ENCODE measurements at regions not wholly inside any gene's neighbourhood (a gene's known extent, or its start where the extent isn't known, plus 50 kb on each side); places are given as distances from the start of the nearest gene placed in this dataset.

GRCh38 chr2:126378176-126378575, 277.8 kb upstream of the GYPC start:
- peaks cover 4% of the 10 kb centered on the region for H3K4me1 Mint-ChIP-seq
- H3K4me3 Mint-ChIP-seq = no peak overlapping the region
- no peak overlapping the region for H3K27ac Mint-ChIP-seq (ENCODE audit: unreplicated experiment)
- no peak for DNase-seq (ENCODE audit: low read depth, low spot score)
- peaks cover 3% of the 10 kb centered on the region for H3K36me3 Mint-ChIP-seq (ENCODE audit: low read depth)
- H3K27me3 Mint-ChIP-seq (ENCODE audit: low read depth) = no peaks in the 10 kb centered on the region
- H3K9me3 Mint-ChIP-seq = peaks cover 7% of the 10 kb centered on the region
- TF ChIP-seq CTCF (conservative IDR thresholded peaks at IDR 0.05) = no peak

GRCh38 chr2:126381091-126381490, 274.9 kb upstream of the GYPC start:
- no peak overlapping the region for H3K27ac Mint-ChIP-seq (ENCODE audit: unreplicated experiment)
- no peak overlapping the region for H3K4me3 Mint-ChIP-seq
- H3K4me1 Mint-ChIP-seq = peaks cover 4% of the 10 kb centered on the region
- DNase-seq (ENCODE audit: low read depth, low spot score) = no peak
- no peaks in the 10 kb centered on the region for H3K27me3 Mint-ChIP-seq (ENCODE audit: low read depth)
- peaks cover 7% of the 10 kb centered on the region for H3K9me3 Mint-ChIP-seq
- peaks cover 6% of the 10 kb centered on the region for H3K36me3 Mint-ChIP-seq (ENCODE audit: low read depth)
- TF ChIP-seq CTCF (conservative IDR thresholded peaks at IDR 0.05) = no peak

- peaks cover under 1% of the 10 kb centered on the region for H3K4me1 Mint-ChIP-seq
- H3K27me3 Mint-ChIP-seq (ENCODE audit: low read depth) = no peaks in the 10 kb centered on the region
- no peak overlapping the region for H3K27ac Mint-ChIP-seq (ENCODE audit: unreplicated experiment)
- DNase-seq (ENCODE audit: low read depth, low spot score) = no peak
- H3K9me3 Mint-ChIP-seq = peaks cover 15% of the 10 kb centered on the region
- TF ChIP-seq CTCF (conservative IDR thresholded peaks at IDR 0.05) = no peak
- H3K36me3 Mint-ChIP-seq (ENCODE audit: low read depth) = peaks cover 11% of the 10 kb centered on the region
- no peak overlapping the region for H3K4me3 Mint-ChIP-seq
Measured at GRCh38 chr2:126382998-126383397, 273.0 kb upstream of the GYPC start.

DNA sequence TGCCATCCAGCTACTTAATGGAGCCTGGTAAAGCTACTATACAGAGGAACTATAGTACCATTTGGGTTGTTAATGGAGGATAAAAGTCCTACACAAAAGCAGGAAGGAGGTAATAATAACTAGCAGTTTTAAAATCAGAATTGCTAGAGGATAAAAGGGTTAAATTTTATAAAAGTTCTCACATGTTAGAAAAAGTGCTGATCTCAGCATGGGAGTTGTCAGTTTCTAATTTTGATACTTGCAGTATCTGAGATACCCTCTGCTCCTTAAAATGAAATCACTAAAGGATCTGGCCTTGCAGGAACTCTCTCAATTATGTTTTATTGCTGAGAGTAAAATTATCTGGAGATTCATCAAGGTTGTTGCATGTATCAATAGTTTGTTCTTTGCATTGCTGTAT, 272.2 kb upstream of the GYPC start:
- no peak for TF ChIP-seq CTCF (conservative IDR thresholded peaks at IDR 0.05)
- H3K27ac Mint-ChIP-seq (ENCODE audit: unreplicated experiment) = no peak overlapping the region
- peaks cover 19% of the 10 kb centered on the region for H3K9me3 Mint-ChIP-seq
- no peak overlapping the region for H3K4me3 Mint-ChIP-seq
- H3K36me3 Mint-ChIP-seq (ENCODE audit: low read depth) = peaks cover 11% of the 10 kb centered on the region
- H3K27me3 Mint-ChIP-seq (ENCODE audit: low read depth) = no peaks in the 10 kb centered on the region
- no peak for DNase-seq (ENCODE audit: low read depth, low spot score)
- H3K4me1 Mint-ChIP-seq = no peaks in the 10 kb centered on the region

- H3K36me3 Mint-ChIP-seq (ENCODE audit: low read depth) = peaks cover 11% of the 10 kb centered on the region
- no peaks in the 10 kb centered on the region for H3K27me3 Mint-ChIP-seq (ENCODE audit: low read depth)
- no peak overlapping the region for H3K4me3 Mint-ChIP-seq
- peaks cover 19% of the 10 kb centered on the region for H3K9me3 Mint-ChIP-seq
- DNase-seq (ENCODE audit: low read depth, low spot score) = no peak
- H3K27ac Mint-ChIP-seq (ENCODE audit: unreplicated experiment) = no peak overlapping the region
- TF ChIP-seq CTCF (conservative IDR thresholded peaks at IDR 0.05) = no peak
- no peaks in the 10 kb centered on the region for H3K4me1 Mint-ChIP-seq
Measured at GRCh38 chr2:126385441-126385840, 270.5 kb upstream of the GYPC start.

DNA sequence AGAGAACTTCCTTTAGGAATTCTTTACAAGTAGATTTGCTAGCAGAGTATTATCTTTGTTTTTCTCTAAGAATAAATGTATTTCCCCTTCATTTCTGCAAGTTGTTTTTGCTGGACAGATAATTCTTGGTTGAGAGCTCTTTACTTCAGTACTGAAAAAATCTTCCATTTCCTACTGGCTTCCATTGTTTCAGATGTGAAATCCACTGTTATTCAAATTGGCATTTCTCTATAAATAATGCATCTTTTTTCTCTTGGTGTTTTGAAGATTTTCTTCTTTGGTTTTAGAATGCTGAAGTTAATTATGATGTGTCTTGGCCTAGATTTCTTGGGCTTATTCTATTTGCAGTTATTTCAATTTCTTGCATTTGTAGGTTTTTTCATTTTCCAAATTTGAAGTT, 270.0 kb upstream of the GYPC start:
- Mint-ChIP-seq H3K27me3 (ENCODE audit: low read depth) (no peaks in the 10 kb centered on the region), H3K9me3 (peaks cover 19% of the 10 kb centered on the region), H3K4me3 (no peak overlapping the region), H3K36me3 (ENCODE audit: low read depth) (peaks cover 11% of the 10 kb centered on the region), H3K4me1 (no peaks in the 10 kb centered on the region), H3K27ac (ENCODE audit: unreplicated experiment) (no peak overlapping the region)
- TF ChIP-seq CTCF (conservative IDR thresholded peaks at IDR 0.05) = no peak
- no peak for DNase-seq (ENCODE audit: low read depth, low spot score)

Measured in neural crest cell (in vitro differentiated cells).